ENCODE measurements at regions not wholly inside any gene's neighbourhood (a gene's known extent, or its start where the extent isn't known, plus 50 kb on each side); places are given as distances from the start of the nearest gene placed in this dataset.

DNA sequence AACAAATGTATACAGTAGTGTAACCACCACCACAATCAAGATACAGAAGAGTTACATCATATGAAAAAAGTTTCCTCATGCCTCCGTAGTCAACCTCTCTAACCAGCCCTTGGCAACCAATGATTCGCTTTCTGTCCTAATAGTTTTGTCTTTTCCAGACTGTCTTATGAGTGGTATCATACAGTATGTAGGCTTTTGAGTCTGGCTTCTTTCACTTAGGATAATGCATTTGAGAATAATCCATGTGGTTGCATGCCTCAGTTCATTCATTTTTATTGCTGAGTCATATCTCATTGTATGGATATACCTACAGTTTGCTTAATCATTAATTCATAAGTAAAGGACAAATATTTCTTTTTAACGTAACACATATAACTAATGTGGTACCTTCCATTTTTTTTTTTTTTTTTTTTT, 86.4 kb upstream of the RIPOR2 start (continued):
- TF ChIP-seq ZNF609 (CRISPR knock-in tag; IDR thresholded peaks at IDR 0.05; ENCODE audit: borderline replicate concordance) (no peak), ZNF274 (CRISPR knock-in tag; IDR thresholded peaks at IDR 0.05) (no peak), NFE2L2 (IDR thresholded peaks at IDR 0.05; ENCODE audit: low read length) (peak; percentile 90), MAFF (IDR thresholded peaks at IDR 0.05; ENCODE audit: low read depth, low read length) (peak; percentile 72), ZNF772 (CRISPR knock-in tag; IDR thresholded peaks at IDR 0.05) (no peak), RFX5 (IDR thresholded peaks at IDR 0.05; ENCODE audit: low read depth, low read length) (0 out of 2 replicates have a peak, but pooled peaks have one; percentile 14), TCF12 (IDR thresholded peaks at IDR 0.05) (no peak), TCF12 (CRISPR knock-in tag; IDR thresholded peaks at IDR 0.05) (no peak), POLR2AphosphoS2 (IDR thresholded peaks at IDR 0.05; ENCODE audit: low read depth, low read length) (no peak)
- TF ChIP-seq, protein P1, sequence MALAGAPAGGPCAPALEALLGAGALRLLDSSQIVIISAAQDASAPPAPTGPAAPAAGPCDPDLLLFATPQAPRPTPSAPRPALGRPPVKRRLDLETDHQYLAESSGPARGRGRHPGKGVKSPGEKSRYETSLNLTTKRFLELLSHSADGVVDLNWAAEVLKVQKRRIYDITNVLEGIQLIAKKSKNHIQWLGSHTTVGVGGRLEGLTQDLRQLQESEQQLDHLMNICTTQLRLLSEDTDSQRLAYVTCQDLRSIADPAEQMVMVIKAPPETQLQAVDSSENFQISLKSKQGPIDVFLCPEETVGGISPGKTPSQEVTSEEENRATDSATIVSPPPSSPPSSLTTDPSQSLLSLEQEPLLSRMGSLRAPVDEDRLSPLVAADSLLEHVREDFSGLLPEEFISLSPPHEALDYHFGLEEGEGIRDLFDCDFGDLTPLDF (CRISPR knock-in tag; IDR thresholded peaks at IDR 0.05), result no peak
